ENCODE measurements at regions not wholly inside any gene's neighbourhood (a gene's known extent, or its start where the extent isn't known, plus 50 kb on each side); places are given as distances from the start of the nearest gene placed in this dataset.

GRCh38 chr3:174618368-174619080, 240.6 kb upstream of the NAALADL2 start:
- no peaks in the 10 kb centered on the region for H3K79me2 ChIP-seq (ENCODE audit: insufficient read depth, low read depth, low read length)
- no peaks in the 10 kb centered on the region for H3K4me1 ChIP-seq (ENCODE audit: insufficient read depth, low read length, poor library complexity, severe bottlenecking)
- no peak for DNase-seq (ENCODE audit: low spot score)
- H2AFZ ChIP-seq (ENCODE audit: low read length), result no peak overlapping the region
- no TSS peak for BruUV-seq (replicated peaks)
- H3K9me3 ChIP-seq (ENCODE audit: low read length), result no peaks in the 10 kb centered on the region
- H3K9me2 ChIP-seq (ENCODE audit: insufficient read depth, low read length), result no peaks in the 10 kb centered on the region
- TF ChIP-seq CTCF (conservative IDR thresholded peaks at IDR 0.05; ENCODE audit: low read length) (no peak), EZH2phosphoT487 (IDR thresholded peaks at IDR 0.05; ENCODE audit: borderline replicate concordance, low read depth, low read length) (no peak)
- intact Hi-C loops (cut with micrococcal nuclease; ENCODE audit: unreplicated experiment), result no loop called here
- H4K20me1 ChIP-seq (ENCODE audit: insufficient read depth, low read length), result no peaks in the 10 kb centered on the region
- no peak overlapping the region for H3K4me2 ChIP-seq (ENCODE audit: low read length)
- H3K36me3 ChIP-seq (ENCODE audit: insufficient read depth, low read length), result no peaks in the 10 kb centered on the region
- POLR2A ChIA-PET, result no interaction called here
- CTCF ChIA-PET (ENCODE audit: unreplicated experiment), result no interaction called here
- H3K27ac ChIP-seq (ENCODE audit: low read depth, low read length, poor library complexity, severe bottlenecking), result no peak overlapping the region
- H3K4me3 ChIP-seq (ENCODE audit: low read depth, low read length, poor library complexity, severe bottlenecking), result no peak overlapping the region

- Histone ChIP-seq H3K4me3 (ENCODE audit: low read depth, low read length, poor library complexity, severe bottlenecking) (no peak overlapping the region), H3K36me3 (ENCODE audit: insufficient read depth, low read length) (no peaks in the 10 kb centered on the region), H2AFZ (ENCODE audit: low read length) (no peak overlapping the region), H3K4me1 (ENCODE audit: insufficient read depth, low read length, poor library complexity, severe bottlenecking) (no peaks in the 10 kb centered on the region), H4K20me1 (ENCODE audit: insufficient read depth, low read length) (no peaks in the 10 kb centered on the region), H3K27ac (ENCODE audit: low read depth, low read length, poor library complexity, severe bottlenecking) (no peak overlapping the region), H3K9me3 (ENCODE audit: low read length) (no peaks in the 10 kb centered on the region), H3K9me2 (ENCODE audit: insufficient read depth, low read length) (no peaks in the 10 kb centered on the region), H3K4me2 (ENCODE audit: low read length) (no peak overlapping the region), H3K79me2 (ENCODE audit: insufficient read depth, low read depth, low read length) (no peaks in the 10 kb centered on the region)
- TF ChIP-seq CTCF (conservative IDR thresholded peaks at IDR 0.05; ENCODE audit: low read length) (no peak), EZH2phosphoT487 (IDR thresholded peaks at IDR 0.05; ENCODE audit: borderline replicate concordance, low read depth, low read length) (no peak)
- no TSS peak for BruUV-seq (replicated peaks)
- ChIA-PET POLR2A (no interaction called here), CTCF (ENCODE audit: unreplicated experiment) (no interaction called here)
- no peak for DNase-seq (ENCODE audit: low spot score)
- intact Hi-C loops (cut with micrococcal nuclease; ENCODE audit: unreplicated experiment), result no loop called here
Observed at GRCh38 chr3:174619239-174619638, 239.9 kb upstream of the NAALADL2 start.

GRCh38 chr3:174620138-174620537, 239.0 kb upstream of the NAALADL2 start:
- no peak overlapping the region for H3K4me3 ChIP-seq (ENCODE audit: low read depth, low read length, poor library complexity, severe bottlenecking)
- H3K36me3 ChIP-seq (ENCODE audit: insufficient read depth, low read length), result no peaks in the 10 kb centered on the region
- TF ChIP-seq EZH2phosphoT487 (IDR thresholded peaks at IDR 0.05; ENCODE audit: borderline replicate concordance, low read depth, low read length) (no peak), CTCF (conservative IDR thresholded peaks at IDR 0.05; ENCODE audit: low read length) (peak; percentile 37; the same call in 1 of the 2 replicates)
- intact Hi-C loops (cut with micrococcal nuclease; ENCODE audit: unreplicated experiment), result no loop called here
- POLR2A ChIA-PET, result no interaction called here
- H3K9me3 ChIP-seq (ENCODE audit: low read length), result no peaks in the 10 kb centered on the region
- no peak overlapping the region for H2AFZ ChIP-seq (ENCODE audit: low read length)
- BruUV-seq (replicated peaks), result no TSS peak
- no peaks in the 10 kb centered on the region for H3K79me2 ChIP-seq (ENCODE audit: insufficient read depth, low read depth, low read length)
- no peaks in the 10 kb centered on the region for H4K20me1 ChIP-seq (ENCODE audit: insufficient read depth, low read length)
- H3K4me1 ChIP-seq (ENCODE audit: insufficient read depth, low read length, poor library complexity, severe bottlenecking), result no peaks in the 10 kb centered on the region
- H3K27ac ChIP-seq (ENCODE audit: low read depth, low read length, poor library complexity, severe bottlenecking), result no peak overlapping the region
- no peak for DNase-seq (ENCODE audit: low spot score)
- no peak overlapping the region for H3K4me2 ChIP-seq (ENCODE audit: low read length)
- no peaks in the 10 kb centered on the region for H3K9me2 ChIP-seq (ENCODE audit: insufficient read depth, low read length)
- CTCF ChIA-PET (ENCODE audit: unreplicated experiment), result no interaction called here
